ENCODE measurements at regions not wholly inside any gene's neighbourhood (a gene's known extent, or its start where the extent isn't known, plus 50 kb on each side); places are given as distances from the start of the nearest gene placed in this dataset.

GRCh38 chr6:15077006-15077405 lies 168.9 kb upstream of the JARID2 start:
- no peak for TF ChIP-seq ZNF384 (IDR thresholded peaks at IDR 0.05; ENCODE audit: borderline replicate concordance, low read depth, low read length)
- TF ChIP-seq CTCF (IDR thresholded peaks at IDR 0.05 in 2 of 3, conservative IDR thresholded peaks at IDR 0.05 in 1 of 3; ENCODE audit: control insufficient read depth in 2 of 3, extremely low read depth in 1 of 3, insufficient read depth in 1 of 3, low read depth in 3 of 3, low read length in 3 of 3), result no peak
- no peak for TF ChIP-seq SMC3 (IDR thresholded peaks at IDR 0.05; ENCODE audit: borderline replicate concordance, low read length)
- no peak for TF ChIP-seq SKIL (IDR thresholded peaks at IDR 0.05; ENCODE audit: low read depth, poor library complexity, severe bottlenecking)
- TF ChIP-seq NR2C2 (IDR thresholded peaks at IDR 0.05; ENCODE audit: borderline replicate concordance, control insufficient read depth, insufficient read length, low read depth), result no peak

All from GM12878 (cell line).